ENCODE measurements at regions not wholly inside any gene's neighbourhood (a gene's known extent, or its start where the extent isn't known, plus 50 kb on each side); places are given as distances from the start of the nearest gene placed in this dataset.
"Not testable (repeated sequence)": the region's sequence is repeated elsewhere in the genome, so short reads cannot be mapped to it uniquely, and the experiment has no call there.

GRCh38 chr2:238514024-238514423 lies 87.3 kb downstream of the ASB1 start:
- TF ChIP-seq LEF1 (IDR thresholded peaks at IDR 0.05; ENCODE audit: borderline replicate concordance); SUZ12 (IDR thresholded peaks at IDR 0.05); FOXM1 (IDR thresholded peaks at IDR 0.05; ENCODE audit: borderline replicate concordance); SP1 (IDR thresholded peaks at IDR 0.05); CTBP1 (IDR thresholded peaks at IDR 0.05; ENCODE audit: borderline replicate concordance); HDGF (IDR thresholded peaks at IDR 0.05; ENCODE audit: borderline replicate concordance); FOXA1 (IDR thresholded peaks at IDR 0.05); ARNT (IDR thresholded peaks at IDR 0.05); BHLHE40 (IDR thresholded peaks at IDR 0.05; ENCODE audit: borderline replicate concordance); FOXK2 (IDR thresholded peaks at IDR 0.05); ZNF384 (IDR thresholded peaks at IDR 0.05); ELF4 (IDR thresholded peaks at IDR 0.05); NFRKB (IDR thresholded peaks at IDR 0.05): not testable (repeated sequence)
